ENCODE measurements at regions not wholly inside any gene's neighbourhood (a gene's known extent, or its start where the extent isn't known, plus 50 kb on each side); places are given as distances from the start of the nearest gene placed in this dataset.

DNA sequence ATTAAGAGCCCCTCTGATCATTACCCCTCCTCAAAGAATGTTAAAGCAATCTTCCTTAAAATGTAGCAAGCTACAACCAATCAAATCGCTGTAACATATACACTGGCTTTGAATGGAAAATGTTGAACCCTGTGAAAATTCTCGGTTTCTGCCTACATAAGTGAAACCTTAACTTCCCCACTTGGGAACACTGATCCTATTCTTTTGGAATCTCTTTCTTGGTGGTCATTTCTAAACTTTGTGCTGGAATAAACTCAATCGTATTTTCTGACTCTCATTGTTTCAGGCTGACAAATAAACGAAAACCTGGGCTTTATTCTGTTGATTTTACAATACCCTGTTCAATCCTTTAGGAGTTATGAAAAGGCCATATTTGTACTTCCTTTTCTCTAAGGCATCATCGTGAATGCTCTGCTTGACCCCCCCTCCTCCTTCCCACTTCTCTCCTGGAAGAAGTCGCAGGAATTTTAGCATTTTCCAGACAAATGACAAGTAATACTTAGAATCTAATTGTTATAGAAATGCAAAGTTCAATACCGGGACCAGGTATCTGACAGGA lies 155.1 kb upstream of the FAM13C start:
- TF ChIP-seq, protein P1, sequence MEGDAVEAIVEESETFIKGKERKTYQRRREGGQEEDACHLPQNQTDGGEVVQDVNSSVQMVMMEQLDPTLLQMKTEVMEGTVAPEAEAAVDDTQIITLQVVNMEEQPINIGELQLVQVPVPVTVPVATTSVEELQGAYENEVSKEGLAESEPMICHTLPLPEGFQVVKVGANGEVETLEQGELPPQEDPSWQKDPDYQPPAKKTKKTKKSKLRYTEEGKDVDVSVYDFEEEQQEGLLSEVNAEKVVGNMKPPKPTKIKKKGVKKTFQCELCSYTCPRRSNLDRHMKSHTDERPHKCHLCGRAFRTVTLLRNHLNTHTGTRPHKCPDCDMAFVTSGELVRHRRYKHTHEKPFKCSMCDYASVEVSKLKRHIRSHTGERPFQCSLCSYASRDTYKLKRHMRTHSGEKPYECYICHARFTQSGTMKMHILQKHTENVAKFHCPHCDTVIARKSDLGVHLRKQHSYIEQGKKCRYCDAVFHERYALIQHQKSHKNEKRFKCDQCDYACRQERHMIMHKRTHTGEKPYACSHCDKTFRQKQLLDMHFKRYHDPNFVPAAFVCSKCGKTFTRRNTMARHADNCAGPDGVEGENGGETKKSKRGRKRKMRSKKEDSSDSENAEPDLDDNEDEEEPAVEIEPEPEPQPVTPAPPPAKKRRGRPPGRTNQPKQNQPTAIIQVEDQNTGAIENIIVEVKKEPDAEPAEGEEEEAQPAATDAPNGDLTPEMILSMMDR (IDR thresholded peaks at IDR 0.05; ENCODE audit: low read depth, low read length, missing control alignments), result no peak
- no peak overlapping the region for H3K4me3 ChIP-seq (ENCODE audit: low read depth, low read length)
- no peak for DNase-seq (ENCODE audit: low read depth)
- in situ Hi-C loops (cut with HindIII; ENCODE audit: low sequenced_read_pairs), result no loop called here

DNA sequence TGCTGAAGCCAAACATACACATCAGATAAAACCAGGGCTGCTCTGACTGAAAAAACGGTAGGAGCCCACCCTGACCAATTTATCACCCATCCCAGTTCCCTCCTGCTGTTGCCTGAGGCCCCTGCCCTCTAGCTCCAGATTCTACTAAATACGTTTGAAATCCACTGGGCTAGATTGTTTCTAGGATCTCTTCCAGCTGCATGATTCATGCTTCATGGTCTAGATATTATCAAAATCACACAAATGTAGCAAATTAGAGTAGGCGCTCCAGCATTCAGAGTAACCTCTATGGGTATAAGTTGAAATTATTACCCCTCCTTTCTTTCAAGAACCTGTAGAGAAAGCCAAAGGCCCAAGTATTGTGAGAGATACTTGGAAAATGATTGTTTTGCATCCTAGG lies 151.2 kb upstream of the FAM13C start:
- TF ChIP-seq, protein P1 (IDR thresholded peaks at IDR 0.05; ENCODE audit: low read depth, low read length, missing control alignments), result no peak
- in situ Hi-C loops (cut with HindIII; ENCODE audit: low sequenced_read_pairs), result loop anchor here (5.0 kb wide), 1 partner anchor 36 kb away; no protein-coding TSS in a partner anchor
- H3K4me3 ChIP-seq (ENCODE audit: low read depth, low read length), result no peak overlapping the region
- peak; percentile 36 for DNase-seq (ENCODE audit: low read depth)

DNA sequence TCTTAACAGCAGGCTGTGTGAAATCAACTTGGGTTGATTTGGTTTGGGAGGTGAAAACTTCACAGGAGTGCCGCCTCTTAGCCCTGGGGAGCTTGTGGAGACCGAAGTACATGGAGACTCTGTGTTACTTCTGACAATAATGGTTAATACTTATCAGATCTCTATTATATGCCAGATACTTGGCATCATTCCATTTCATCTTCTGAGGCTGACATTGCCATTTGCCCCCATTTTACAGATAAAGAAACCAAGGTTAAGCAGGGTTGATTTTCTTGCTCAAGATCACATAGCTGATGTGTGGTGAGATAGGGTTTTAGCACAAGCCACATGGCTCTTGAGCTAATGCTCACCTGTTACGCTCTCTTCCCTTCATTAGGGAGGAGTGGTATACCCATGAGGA lies 150.6 kb upstream of the FAM13C start:
- DNase-seq (ENCODE audit: low read depth), result no peak
- no peak overlapping the region for H3K4me3 ChIP-seq (ENCODE audit: low read depth, low read length)
- in situ Hi-C loops (cut with HindIII; ENCODE audit: low sequenced_read_pairs), result loop anchor here (5.0 kb wide), 1 partner anchor 36 kb away; no protein-coding TSS in a partner anchor
- TF ChIP-seq, protein P1 (IDR thresholded peaks at IDR 0.05; ENCODE audit: low read depth, low read length, missing control alignments), result no peak

DNA sequence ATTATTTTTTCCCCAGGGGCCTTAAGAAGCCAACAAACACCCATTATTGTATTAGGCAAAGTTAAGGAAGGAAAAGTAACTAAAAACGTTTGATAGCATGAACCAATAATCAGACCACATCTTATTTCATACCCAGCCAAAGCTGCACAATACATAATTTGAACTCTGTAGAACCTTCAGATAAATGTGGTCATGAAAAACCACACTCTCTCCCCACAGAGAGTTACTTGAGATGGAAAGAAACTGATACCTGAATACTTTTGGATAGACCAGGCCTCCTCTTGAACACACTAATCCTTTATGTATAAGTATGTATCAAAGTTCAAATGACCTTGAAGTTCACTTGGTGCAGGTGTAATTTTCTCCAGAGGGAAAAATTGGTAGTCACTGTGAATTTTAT lies 146.6 kb upstream of the FAM13C start:
- TF ChIP-seq, protein P1 (IDR thresholded peaks at IDR 0.05; ENCODE audit: low read depth, low read length, missing control alignments), result no peak
- H3K4me3 ChIP-seq (ENCODE audit: low read depth, low read length), result no peak overlapping the region
- in situ Hi-C loops (cut with HindIII; ENCODE audit: low sequenced_read_pairs), result no loop called here
- DNase-seq (ENCODE audit: low read depth), result no peak

DNA sequence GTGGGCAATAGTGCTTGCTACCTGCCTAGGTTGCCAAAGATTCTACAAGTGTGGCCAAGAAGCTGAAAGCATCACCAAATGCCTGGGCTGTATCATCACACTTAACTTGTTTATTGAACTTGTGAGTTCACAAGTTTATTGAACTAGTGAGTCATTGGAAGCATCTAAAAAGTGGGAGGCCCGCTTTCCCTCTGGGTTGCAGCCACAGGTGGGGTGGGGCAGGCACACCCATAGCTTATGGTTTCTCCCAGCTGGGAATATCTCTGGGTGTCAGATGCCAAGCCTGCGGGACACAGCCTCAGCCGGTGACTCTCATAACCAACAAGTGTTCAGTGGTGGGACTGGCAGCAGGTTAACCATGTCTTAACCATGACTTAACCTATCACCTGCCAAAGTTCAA lies 145.9 kb upstream of the FAM13C start:
- H3K4me3 ChIP-seq (ENCODE audit: low read depth, low read length), result no peak overlapping the region
- in situ Hi-C loops (cut with HindIII; ENCODE audit: low sequenced_read_pairs), result no loop called here
- DNase-seq (ENCODE audit: low read depth), result no peak
- TF ChIP-seq, protein P1 (IDR thresholded peaks at IDR 0.05; ENCODE audit: low read depth, low read length, missing control alignments), result no peak

DNA sequence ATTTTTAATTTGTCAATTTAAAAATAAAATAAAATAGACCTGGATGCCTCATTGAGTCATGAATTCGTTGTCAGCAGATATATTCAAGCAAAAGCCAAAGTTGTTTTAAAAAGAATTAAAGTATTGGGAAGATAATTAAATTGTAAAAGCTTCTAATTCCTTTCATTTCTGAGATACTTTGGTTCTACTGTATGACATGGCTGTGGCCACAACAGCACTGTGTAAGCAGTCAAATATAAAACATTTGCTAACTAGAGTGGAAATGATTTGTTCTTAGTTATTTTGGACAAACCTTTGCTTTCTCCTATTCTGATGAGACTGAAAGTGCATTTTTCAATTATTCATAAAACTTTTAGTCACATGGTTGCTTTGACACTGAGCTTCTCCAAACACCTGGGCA lies 143.6 kb upstream of the FAM13C start:
- in situ Hi-C loops (cut with HindIII; ENCODE audit: low sequenced_read_pairs), result no loop called here
- TF ChIP-seq, protein P1 (IDR thresholded peaks at IDR 0.05; ENCODE audit: low read depth, low read length, missing control alignments), result no peak
- DNase-seq (ENCODE audit: low read depth), result no peak

More for the DNA sequence above, 143.6 kb upstream of the FAM13C start:
- H3K4me3 ChIP-seq (ENCODE audit: low read depth, low read length), result no peak overlapping the region

Measured in astrocyte of the cerebellum (primary cell).